ENCODE measurements at regions not wholly inside any gene's neighbourhood (a gene's known extent, or its start where the extent isn't known, plus 50 kb on each side); places are given as distances from the start of the nearest gene placed in this dataset.

- TF ChIP-seq POLR2AphosphoS5 (IDR thresholded peaks at IDR 0.05; ENCODE audit: insufficient read depth, low read depth, low read length) (no peak), CTCF (IDR thresholded peaks at IDR 0.05; ENCODE audit: extremely low read depth in 1 of 2, insufficient read depth in 1 of 2, low read depth in 1 of 2, low read length in 2 of 2) (no peak)
Observed at GRCh38 chr1:38559446-38560165, 300.0 kb downstream of the RRAGC start.
